ENCODE measurements at regions not wholly inside any gene's neighbourhood (a gene's known extent, or its start where the extent isn't known, plus 50 kb on each side); places are given as distances from the start of the nearest gene placed in this dataset.
"Not testable (repeated sequence)": the region's sequence is repeated elsewhere in the genome, so short reads cannot be mapped to it uniquely, and the experiment has no call there.

DNA sequence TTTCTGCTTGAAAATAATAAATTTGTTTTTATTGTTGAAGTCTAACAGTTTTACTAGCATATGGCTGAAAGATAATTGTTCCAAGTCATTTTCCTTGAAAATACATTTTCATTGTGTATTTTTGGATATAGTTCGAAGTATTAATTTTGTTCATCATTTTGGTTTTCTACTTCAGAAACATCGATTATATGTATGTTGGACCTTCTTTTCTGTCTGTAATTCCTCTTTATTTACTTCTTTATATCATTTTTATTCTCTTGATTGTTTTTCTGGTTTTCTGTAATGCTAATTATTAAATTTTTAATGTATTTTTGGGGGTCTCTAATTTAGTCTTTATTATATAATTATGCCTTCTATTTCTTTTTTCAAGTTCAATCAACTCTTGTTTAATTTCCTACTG, 407.1 kb upstream of the FRG1 start:
- no peak overlapping the region for H3K4me3 ChIP-seq (ENCODE audit: low read depth, low read length)
- no peak for DNase-seq (ENCODE audit: low read depth)
- TF ChIP-seq, protein P1, sequence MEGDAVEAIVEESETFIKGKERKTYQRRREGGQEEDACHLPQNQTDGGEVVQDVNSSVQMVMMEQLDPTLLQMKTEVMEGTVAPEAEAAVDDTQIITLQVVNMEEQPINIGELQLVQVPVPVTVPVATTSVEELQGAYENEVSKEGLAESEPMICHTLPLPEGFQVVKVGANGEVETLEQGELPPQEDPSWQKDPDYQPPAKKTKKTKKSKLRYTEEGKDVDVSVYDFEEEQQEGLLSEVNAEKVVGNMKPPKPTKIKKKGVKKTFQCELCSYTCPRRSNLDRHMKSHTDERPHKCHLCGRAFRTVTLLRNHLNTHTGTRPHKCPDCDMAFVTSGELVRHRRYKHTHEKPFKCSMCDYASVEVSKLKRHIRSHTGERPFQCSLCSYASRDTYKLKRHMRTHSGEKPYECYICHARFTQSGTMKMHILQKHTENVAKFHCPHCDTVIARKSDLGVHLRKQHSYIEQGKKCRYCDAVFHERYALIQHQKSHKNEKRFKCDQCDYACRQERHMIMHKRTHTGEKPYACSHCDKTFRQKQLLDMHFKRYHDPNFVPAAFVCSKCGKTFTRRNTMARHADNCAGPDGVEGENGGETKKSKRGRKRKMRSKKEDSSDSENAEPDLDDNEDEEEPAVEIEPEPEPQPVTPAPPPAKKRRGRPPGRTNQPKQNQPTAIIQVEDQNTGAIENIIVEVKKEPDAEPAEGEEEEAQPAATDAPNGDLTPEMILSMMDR (IDR thresholded peaks at IDR 0.05; ENCODE audit: control insufficient read depth, extremely low read depth, insufficient read depth): no peak

DNA sequence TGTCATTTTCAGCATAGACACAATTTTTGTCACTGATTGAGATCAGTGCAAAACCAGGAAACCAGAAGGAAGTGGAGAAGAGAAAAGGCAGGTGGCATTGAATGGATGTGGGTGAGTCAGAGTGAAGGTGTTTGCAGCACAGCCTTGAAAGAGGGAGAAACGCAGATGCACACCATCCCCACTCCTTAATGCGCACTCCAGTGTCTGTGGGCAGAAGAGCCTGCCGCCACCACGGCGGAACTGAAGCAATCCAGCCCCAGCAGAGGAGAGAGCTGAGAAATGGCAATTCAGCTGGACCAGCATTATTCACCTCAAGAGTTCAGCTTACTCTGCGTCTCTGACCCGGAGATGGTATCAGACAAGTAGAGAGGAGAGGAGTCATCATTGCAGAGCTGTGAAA, 393.1 kb upstream of the FRG1 start:
- no peak overlapping the region for H3K4me3 ChIP-seq (ENCODE audit: low read depth, low read length)
- TF ChIP-seq, protein P1 (IDR thresholded peaks at IDR 0.05; ENCODE audit: control insufficient read depth, extremely low read depth, insufficient read depth): no peak
- no peak for DNase-seq (ENCODE audit: low read depth)

DNA sequence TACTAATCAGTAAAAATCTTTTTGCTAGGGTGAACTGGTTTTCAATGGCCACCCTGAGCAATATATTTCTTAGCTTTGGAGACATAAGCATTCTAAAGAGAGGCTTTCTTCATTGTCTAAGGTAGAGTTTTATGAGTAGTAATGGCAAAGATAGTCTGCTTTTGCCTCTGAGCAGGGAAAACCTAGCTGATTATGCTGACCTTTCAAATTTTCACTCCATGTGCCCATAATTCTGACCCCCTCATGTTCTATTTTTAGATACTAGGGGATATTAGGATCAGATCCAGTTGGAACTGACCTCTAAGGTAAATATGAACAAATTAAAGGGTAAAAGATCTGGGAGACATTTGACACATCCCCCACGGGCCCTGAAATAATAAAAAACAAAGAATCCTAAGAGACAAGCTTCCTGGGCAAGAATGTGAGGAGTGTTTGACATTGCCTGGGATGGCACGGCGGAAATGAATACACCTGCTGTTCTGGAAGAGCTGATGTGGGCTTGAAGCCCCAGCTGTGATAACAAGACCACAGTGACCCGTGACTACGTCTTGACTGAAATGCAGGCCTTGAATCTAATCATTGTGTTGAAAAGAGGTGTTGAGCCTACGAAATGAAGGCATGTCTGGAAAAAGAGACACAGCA, 392.1 kb upstream of the FRG1 start:
- TF ChIP-seq, protein P1 (IDR thresholded peaks at IDR 0.05; ENCODE audit: control insufficient read depth, extremely low read depth, insufficient read depth): no peak
- no peak overlapping the region for H3K4me3 ChIP-seq (ENCODE audit: low read depth, low read length)
- no peak for DNase-seq (ENCODE audit: low read depth)

DNA sequence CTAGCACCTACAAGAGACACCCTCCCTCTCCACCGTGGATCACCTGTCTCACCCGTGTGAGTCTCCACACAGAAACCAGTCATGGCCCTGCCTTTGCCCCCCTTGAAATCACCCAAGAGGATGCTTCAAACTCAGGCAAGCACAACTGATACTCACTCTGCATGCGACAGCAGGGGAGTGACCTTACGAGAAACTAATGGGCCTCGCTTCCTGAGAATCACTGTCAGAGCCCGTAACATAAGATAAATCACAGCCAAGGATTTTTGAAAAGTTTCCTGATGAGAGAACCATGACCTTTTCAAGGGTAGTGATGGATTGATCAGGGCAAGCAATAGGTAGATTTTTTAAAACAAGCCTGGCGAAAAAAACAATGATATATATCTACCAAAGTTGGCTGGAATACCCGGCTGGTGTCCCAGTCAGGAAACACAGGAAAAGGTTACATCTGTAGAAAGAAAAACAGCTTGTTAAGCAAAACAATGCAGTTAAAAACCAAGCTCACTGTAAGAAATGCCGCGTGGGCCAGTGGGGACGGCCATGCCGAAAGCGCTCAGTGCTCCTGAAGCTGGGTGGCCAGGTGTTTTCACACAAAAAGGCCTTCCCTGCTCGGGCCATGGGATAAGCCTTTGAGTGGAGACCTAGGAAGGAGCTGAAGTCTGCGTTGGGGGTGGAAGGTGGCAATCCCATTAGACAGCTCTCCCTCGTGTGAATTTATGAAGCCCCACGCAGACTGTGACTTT, 388.6 kb upstream of the FRG1 start:
- H3K4me3 ChIP-seq (ENCODE audit: low read depth, low read length); DNase-seq (ENCODE audit: low read depth): not testable (repeated sequence)

DNA sequence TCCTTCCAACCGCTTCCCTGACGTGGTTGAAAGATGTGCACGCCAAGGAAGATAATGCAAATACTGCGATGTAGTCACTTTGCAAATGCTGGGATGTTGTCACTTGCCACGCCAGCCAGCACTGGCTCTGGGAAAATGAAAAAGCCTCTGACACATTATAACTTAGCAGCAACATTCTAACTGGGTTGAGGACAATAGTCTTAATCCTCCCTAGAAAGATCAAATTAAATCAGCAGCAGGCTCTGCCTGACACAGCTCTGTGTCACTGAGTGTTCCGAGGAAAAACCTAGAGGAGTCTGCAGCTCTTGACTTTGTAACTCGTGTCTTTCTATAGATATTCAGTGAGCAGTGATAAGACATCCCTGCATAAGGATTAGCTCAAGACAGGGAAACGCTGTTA, 380.1 kb upstream of the FRG1 start:
- DNase-seq (ENCODE audit: low read depth); H3K4me3 ChIP-seq (ENCODE audit: low read depth, low read length): not testable (repeated sequence)

DNA sequence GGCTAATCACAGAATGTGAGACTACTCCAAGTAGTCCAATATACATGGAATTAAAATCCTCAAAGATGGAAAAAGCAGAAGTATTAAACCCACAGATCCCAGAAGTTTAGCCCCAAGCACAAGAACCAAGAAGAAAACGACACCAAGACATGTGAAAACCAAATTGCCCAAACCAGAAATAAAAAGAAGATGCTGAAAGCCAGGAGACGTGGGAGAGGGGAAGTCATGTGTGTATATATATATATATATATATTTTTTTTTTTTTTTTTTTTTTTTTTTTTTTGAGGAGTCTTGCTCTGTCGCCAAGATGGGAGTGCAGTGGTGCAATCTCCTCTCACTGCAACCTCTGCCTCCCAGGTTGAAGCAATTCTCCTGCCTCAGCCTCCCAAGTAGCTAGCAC, 376.9 kb upstream of the FRG1 start:
- not testable (repeated sequence) for DNase-seq (ENCODE audit: low read depth); H3K4me3 ChIP-seq (ENCODE audit: low read depth, low read length)

DNA sequence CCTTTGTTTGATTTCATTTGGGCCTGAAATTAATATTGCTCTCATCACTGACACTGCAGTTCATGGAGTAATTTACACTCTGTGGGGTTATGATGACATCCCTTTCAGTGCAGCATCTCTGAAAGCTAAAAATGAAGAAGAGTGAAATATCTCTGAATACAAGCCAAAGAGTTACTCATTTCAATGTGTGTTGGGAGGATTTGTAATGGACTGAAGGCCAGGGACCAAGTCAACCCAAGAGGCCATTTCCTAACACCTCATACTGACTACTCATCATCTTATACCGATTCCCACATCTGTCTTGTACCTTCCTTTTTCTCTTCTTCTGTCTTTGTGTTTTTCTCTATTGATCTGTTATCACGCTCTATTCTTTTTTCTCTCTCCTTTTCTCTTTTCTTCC, 374.4 kb upstream of the FRG1 start:
- not testable (repeated sequence) for H3K4me3 ChIP-seq (ENCODE audit: low read depth, low read length); DNase-seq (ENCODE audit: low read depth)

DNA sequence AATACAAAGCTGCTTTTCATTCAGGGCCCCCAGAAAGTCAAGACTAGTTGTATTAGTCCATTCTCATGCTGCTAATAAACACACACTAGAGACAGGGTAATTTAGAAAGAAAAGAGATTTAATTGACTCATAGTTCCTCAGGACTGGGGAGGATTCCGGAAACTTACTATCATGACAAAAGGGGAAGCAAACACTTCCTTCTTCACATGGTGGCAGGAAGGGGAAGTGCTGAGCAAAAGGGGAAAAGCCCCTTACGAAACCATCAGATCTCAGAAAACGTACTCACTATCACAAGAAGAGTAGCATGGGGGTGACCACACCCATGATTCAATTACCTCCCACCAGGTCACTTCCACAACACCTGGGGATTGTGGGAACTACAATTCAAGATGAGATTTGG, 373.8 kb upstream of the FRG1 start:
- DNase-seq (ENCODE audit: low read depth); H3K4me3 ChIP-seq (ENCODE audit: low read depth, low read length): not testable (repeated sequence)

DNA sequence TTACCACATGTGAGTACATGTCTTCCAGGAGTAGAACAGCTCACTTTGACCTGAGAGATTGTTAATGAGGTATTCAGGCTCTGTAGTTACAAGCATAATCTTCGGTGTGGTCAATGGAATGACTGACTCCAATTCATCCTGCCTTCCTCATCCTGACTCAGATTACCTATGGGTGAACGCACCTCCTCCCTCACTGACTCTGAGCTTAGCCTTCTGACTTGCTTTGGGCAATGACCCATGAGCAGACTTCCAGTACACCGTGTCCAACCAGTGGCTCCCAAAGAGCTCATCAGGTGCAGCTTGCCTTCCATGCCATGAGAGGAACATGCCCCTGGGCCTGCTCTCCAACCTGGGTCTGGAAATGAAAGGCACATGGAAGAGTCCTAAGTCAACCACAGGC, 361.0 kb upstream of the FRG1 start:
- not testable (repeated sequence) for H3K4me3 ChIP-seq (ENCODE audit: low read depth, low read length); DNase-seq (ENCODE audit: low read depth)

DNA sequence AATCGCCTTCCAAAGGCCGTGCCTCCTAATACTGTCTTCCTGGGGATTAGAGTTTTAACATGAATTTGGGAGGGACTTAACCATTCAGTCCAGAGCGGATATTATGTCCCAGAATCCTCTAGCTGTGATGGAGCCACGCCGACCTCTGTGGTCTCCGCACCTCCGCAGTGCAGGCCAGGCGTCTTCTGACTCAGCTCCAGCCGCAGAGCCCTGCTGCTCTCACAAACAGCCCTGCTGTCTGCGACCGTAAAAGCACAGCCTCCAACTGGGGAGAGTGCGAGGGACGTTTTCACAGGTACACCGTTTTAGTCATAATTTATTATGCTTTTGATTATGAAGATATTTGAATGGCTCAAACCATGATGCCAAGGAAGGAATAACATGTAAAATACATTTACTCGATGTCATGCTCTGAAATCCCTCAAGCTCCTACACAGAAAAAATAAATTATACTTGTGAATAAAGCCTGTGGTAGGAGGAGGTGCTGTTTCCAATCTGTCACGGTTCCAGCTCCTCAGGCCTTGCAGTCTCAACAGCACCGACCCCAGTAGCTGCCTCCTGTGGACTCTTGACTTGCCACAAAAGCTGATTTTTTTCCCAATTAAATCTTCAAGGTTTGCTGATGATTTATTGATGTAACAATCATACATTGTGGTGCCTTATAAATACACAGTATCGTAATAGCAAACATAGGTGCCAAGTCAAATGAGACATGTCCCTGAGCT, 353.6 kb upstream of the FRG1 start:
- H3K4me3 ChIP-seq (ENCODE audit: low read depth, low read length); DNase-seq (ENCODE audit: low read depth): not testable (repeated sequence)

DNA sequence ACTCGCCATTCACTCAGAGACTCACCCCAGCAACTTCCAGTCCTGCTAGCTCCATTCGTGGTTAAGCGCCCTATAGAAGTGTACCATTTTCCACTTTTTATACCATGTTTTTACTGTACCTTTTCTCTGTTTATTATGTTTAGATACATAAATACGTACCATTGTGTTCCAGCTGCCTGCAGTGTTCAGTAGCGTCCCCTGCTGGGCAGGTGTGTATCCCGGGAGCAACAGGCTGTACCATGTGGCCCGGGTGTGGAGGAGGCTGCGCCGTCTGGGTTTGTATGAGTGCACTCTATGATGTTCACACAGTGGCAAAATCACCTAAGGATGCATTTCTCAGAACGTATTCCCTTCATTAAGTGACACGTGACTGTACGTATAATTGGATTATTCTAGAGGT, 351.5 kb upstream of the FRG1 start:
- H3K4me3 ChIP-seq (ENCODE audit: low read depth, low read length); DNase-seq (ENCODE audit: low read depth): not testable (repeated sequence)
